Lower leg skin (tissue), 3 donors: ENCODE measurements at regions not wholly inside any gene's neighbourhood (a gene's known extent, or its start where the extent isn't known, plus 50 kb on each side); places are given as distances from the start of the nearest gene placed in this dataset.

Source experiments
- CTCF ChIP-seq, 3 donors: fragments of 450-650 bp; IDR thresholded peaks; one replicate each; pipeline ENCODE4 v1.5.1; 2016; ENCODE audit warnings: antibody characterized with exemption in 3 of 3, mild to moderate bottlenecking in 3 of 3, moderate library complexity in 2 of 3
- POLR2A ChIP-seq, 2 donors: fragments of 450-650 bp; IDR thresholded peaks; one replicate each; pipeline ENCODE4 v1.6.1; 2016 to 2017; ENCODE audit warnings: antibody characterized with exemption in 2 of 2, mild to moderate bottlenecking in 1 of 2, moderate library complexity in 1 of 2

- TF ChIP-seq CTCF (IDR thresholded peaks at IDR 0.05) (no peak), POLR2A (IDR thresholded peaks at IDR 0.05) (no peak)
Measured at GRCh38 chr1:36710951-36711350, 228.2 kb upstream of the CSF3R start.
